Central memory CD8-positive, alpha-beta T cell (primary cell): ENCODE measurements at regions not wholly inside any gene's neighbourhood (a gene's known extent, or its start where the extent isn't known, plus 50 kb on each side); places are given as distances from the start of the nearest gene placed in this dataset.

Source experiments
- ATAC-seq: fragments of 150-1000 bp; cut with Tn5 transposase; replicated peaks from 2 replicates; pipeline ENCODE4 v1.10.0; 2022; ENCODE audit warnings: mild to moderate bottlenecking, moderate FRiP score, moderate number of reproducible peaks; ENCODE audit not compliant: poor library complexity, severe bottlenecking; ENCODE audit errors: extremely low read depth
- DNase-seq, 2 donors: peaks; one replicate each; pipeline ENCODE4 v3.0.0; 2021; ENCODE audit warnings: low spot score in 2 of 2
- H3K27ac Mint-ChIP-seq: one replicate; pipeline ENCODE4 v1.8.0; 2022; ENCODE audit warnings: low read depth, mild to moderate bottlenecking, moderate library complexity, mixed read lengths
- H3K27me3 Mint-ChIP-seq: one replicate; pipeline ENCODE4 v1.8.0; 2022; ENCODE audit warnings: mixed read lengths
- H3K36me3 Mint-ChIP-seq: one replicate; pipeline ENCODE4 v1.8.0; 2022; ENCODE audit warnings: mild to moderate bottlenecking, moderate library complexity, mixed read lengths; ENCODE audit not compliant: insufficient read depth
- H3K4me1 Mint-ChIP-seq: one replicate; pipeline ENCODE4 v1.8.0; 2022; ENCODE audit warnings: mixed read lengths
- H3K4me3 Mint-ChIP-seq: one replicate; pipeline ENCODE4 v1.8.0; 2022; ENCODE audit warnings: mild to moderate bottlenecking, moderate library complexity, mixed read lengths
- H3K9me3 Mint-ChIP-seq: one replicate; pipeline ENCODE4 v1.8.0; 2022; ENCODE audit warnings: mixed read lengths

GRCh38 chr11:112541140-112542046 lies 280.7 kb upstream of the PLET1 start:
- H3K9me3 Mint-ChIP-seq: no peaks in the 10 kb centered on the region
- ATAC-seq: no peak
- peaks cover 45% of the 10 kb centered on the region for H3K27me3 Mint-ChIP-seq
- no peak overlapping the region for H3K4me3 Mint-ChIP-seq
- H3K4me1 Mint-ChIP-seq: no peaks in the 10 kb centered on the region
- no peaks in the 10 kb centered on the region for H3K36me3 Mint-ChIP-seq
- DNase-seq: no peak
- no peak overlapping the region for H3K27ac Mint-ChIP-seq

GRCh38 chr11:112542479-112542878 lies 281.8 kb upstream of the PLET1 start:
- no peaks in the 10 kb centered on the region for H3K36me3 Mint-ChIP-seq
- DNase-seq (no peak), ATAC-seq (no peak)
- no peak overlapping the region for H3K4me3 Mint-ChIP-seq
- H3K27me3 Mint-ChIP-seq: peaks cover 35% of the 10 kb centered on the region
- H3K9me3 Mint-ChIP-seq: no peaks in the 10 kb centered on the region
- H3K4me1 Mint-ChIP-seq: no peaks in the 10 kb centered on the region
- no peak overlapping the region for H3K27ac Mint-ChIP-seq

- Mint-ChIP-seq H3K4me1 (no peaks in the 10 kb centered on the region), H3K27ac (no peak overlapping the region), H3K27me3 (peaks cover 26% of the 10 kb centered on the region), H3K4me3 (no peak overlapping the region), H3K36me3 (no peaks in the 10 kb centered on the region), H3K9me3 (no peaks in the 10 kb centered on the region)
- DNase-seq: no peak
- ATAC-seq: no peak
Observed at GRCh38 chr11:112543390-112543789, 282.7 kb upstream of the PLET1 start.

GRCh38 chr11:112548641-112549040 lies 288.0 kb upstream of the PLET1 start:
- no peak for DNase-seq
- ATAC-seq: no peak
- Mint-ChIP-seq H3K27me3 (peaks cover 12% of the 10 kb centered on the region), H3K9me3 (no peaks in the 10 kb centered on the region), H3K4me1 (no peaks in the 10 kb centered on the region), H3K27ac (no peak overlapping the region), H3K4me3 (no peak overlapping the region), H3K36me3 (no peaks in the 10 kb centered on the region)

GRCh38 chr11:112553205-112553731 lies 292.6 kb upstream of the PLET1 start:
- ATAC-seq (no peak), DNase-seq (no peak)
- H3K4me3 Mint-ChIP-seq: no peak overlapping the region
- peaks cover 21% of the 10 kb centered on the region for H3K27me3 Mint-ChIP-seq
- no peaks in the 10 kb centered on the region for H3K4me1 Mint-ChIP-seq
- H3K27ac Mint-ChIP-seq: no peak overlapping the region
- H3K9me3 Mint-ChIP-seq: no peaks in the 10 kb centered on the region
- no peaks in the 10 kb centered on the region for H3K36me3 Mint-ChIP-seq

GRCh38 chr11:112554586-112554985 lies 293.9 kb upstream of the PLET1 start:
- Mint-ChIP-seq H3K27ac (no peak overlapping the region), H3K9me3 (no peaks in the 10 kb centered on the region), H3K4me3 (no peak overlapping the region), H3K36me3 (no peaks in the 10 kb centered on the region), H3K27me3 (peaks cover 30% of the 10 kb centered on the region), H3K4me1 (no peaks in the 10 kb centered on the region)
- ATAC-seq (no peak), DNase-seq (no peak)

GRCh38 chr11:112555491-112556364 lies 295.1 kb upstream of the PLET1 start:
- ATAC-seq (no peak), DNase-seq (peak; percentile 23 to 44)
- H3K4me1 Mint-ChIP-seq: no peaks in the 10 kb centered on the region
- H3K9me3 Mint-ChIP-seq: no peaks in the 10 kb centered on the region
- H3K36me3 Mint-ChIP-seq: no peaks in the 10 kb centered on the region
- H3K27me3 Mint-ChIP-seq: peaks cover 30% of the 10 kb centered on the region
- no peak overlapping the region for H3K4me3 Mint-ChIP-seq
- no peak overlapping the region for H3K27ac Mint-ChIP-seq

- no peak overlapping the region for H3K27ac Mint-ChIP-seq
- no peak overlapping the region for H3K4me3 Mint-ChIP-seq
- H3K9me3 Mint-ChIP-seq: no peaks in the 10 kb centered on the region
- H3K27me3 Mint-ChIP-seq: peaks cover 40% of the 10 kb centered on the region
- ATAC-seq (no peak), DNase-seq (no peak)
- H3K36me3 Mint-ChIP-seq: no peaks in the 10 kb centered on the region
- no peaks in the 10 kb centered on the region for H3K4me1 Mint-ChIP-seq
Observed at GRCh38 chr11:112558691-112559090, 298.0 kb upstream of the PLET1 start.

- Mint-ChIP-seq H3K36me3 (no peaks in the 10 kb centered on the region), H3K9me3 (no peaks in the 10 kb centered on the region), H3K27ac (no peak overlapping the region), H3K4me1 (no peaks in the 10 kb centered on the region), H3K4me3 (no peak overlapping the region), H3K27me3 (peaks cover 34% of the 10 kb centered on the region)
- ATAC-seq: no peak
- DNase-seq: no peak
Observed at GRCh38 chr11:112563808-112564207, 303.1 kb upstream of the PLET1 start.

- H3K27me3 Mint-ChIP-seq: peaks cover 36% of the 10 kb centered on the region
- no peak overlapping the region for H3K4me3 Mint-ChIP-seq
- H3K9me3 Mint-ChIP-seq: no peaks in the 10 kb centered on the region
- no peaks in the 10 kb centered on the region for H3K36me3 Mint-ChIP-seq
- no peaks in the 10 kb centered on the region for H3K4me1 Mint-ChIP-seq
- ATAC-seq (no peak), DNase-seq (no peak)
- no peak overlapping the region for H3K27ac Mint-ChIP-seq
Observed at GRCh38 chr11:112564228-112564955, 303.7 kb upstream of the PLET1 start.

- no peaks in the 10 kb centered on the region for H3K9me3 Mint-ChIP-seq
- ATAC-seq: no peak
- peaks cover 44% of the 10 kb centered on the region for H3K27me3 Mint-ChIP-seq
- no peak overlapping the region for H3K27ac Mint-ChIP-seq
- no peak overlapping the region for H3K4me3 Mint-ChIP-seq
- no peaks in the 10 kb centered on the region for H3K4me1 Mint-ChIP-seq
- no peaks in the 10 kb centered on the region for H3K36me3 Mint-ChIP-seq
- DNase-seq: no peak
Observed at GRCh38 chr11:112565551-112565950, 304.9 kb upstream of the PLET1 start.

GRCh38 chr11:112566124-112566523 lies 305.5 kb upstream of the PLET1 start:
- Mint-ChIP-seq H3K4me3 (no peak overlapping the region), H3K36me3 (no peaks in the 10 kb centered on the region), H3K9me3 (no peaks in the 10 kb centered on the region), H3K27ac (no peak overlapping the region), H3K27me3 (peaks cover 50% of the 10 kb centered on the region), H3K4me1 (no peaks in the 10 kb centered on the region)
- ATAC-seq: no peak
- no peak for DNase-seq
